Anterior cingulate cortex (tissue), 58 donors: ENCODE measurements at regions not wholly inside any gene's neighbourhood (a gene's known extent, or its start where the extent isn't known, plus 50 kb on each side); places are given as distances from the start of the nearest gene placed in this dataset.
"Not testable (repeated sequence)": the region's sequence is repeated elsewhere in the genome, so short reads cannot be mapped to it uniquely, and the experiment has no call there.

Source experiments
- DNase-seq, 58 donors: peaks; one replicate each; lab custom pipeline; 2025; lab: John Stamatoyannopoulos, UW

GRCh38 chr6:142998739-142999138 is 53.8 kb upstream of the HIVEP2 start:
- DNase-seq: not testable (repeated sequence)

DNA sequence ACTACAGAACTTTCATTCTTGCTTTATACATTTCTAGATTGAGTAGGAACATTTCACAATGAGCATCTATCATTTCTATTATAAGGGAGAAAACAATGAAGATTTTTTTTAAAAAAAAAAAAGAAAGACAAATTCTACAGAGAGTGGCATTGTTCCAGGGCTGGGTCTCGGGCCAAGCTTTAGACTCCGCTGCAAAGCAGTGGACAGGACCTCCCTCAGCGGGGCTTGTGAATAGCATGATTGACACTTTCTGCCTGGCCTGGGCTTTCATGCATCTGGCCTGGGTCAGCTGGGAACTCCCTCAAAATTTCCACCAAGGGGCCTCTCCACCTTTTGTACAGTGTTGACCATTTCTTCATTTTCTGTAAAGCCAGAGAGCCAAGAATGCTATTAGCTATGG is 55.8 kb upstream of the HIVEP2 start:
- peak in 39 of 58 donors; percentile 1 to 77 (median 35) for DNase-seq

DNA sequence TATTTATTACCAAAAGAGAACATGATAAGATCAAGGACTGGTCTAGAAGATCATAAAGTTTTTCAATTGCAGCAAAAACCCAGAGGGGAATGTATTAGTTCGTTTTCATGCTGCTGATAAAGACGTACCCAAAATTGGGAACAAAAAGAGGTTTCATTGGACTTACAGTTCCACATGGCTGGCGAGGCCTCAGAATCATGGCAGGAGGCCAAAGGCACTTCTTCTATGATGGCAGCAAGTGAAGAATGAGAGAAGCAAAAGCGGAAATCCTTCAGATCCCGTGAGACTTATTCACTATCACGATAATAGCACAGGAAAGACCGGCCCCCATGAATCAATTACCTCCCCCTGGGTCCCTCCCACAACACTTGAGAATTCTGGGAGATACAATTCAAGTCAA is 57.7 kb upstream of the HIVEP2 start:
- DNase-seq: peak in 3 of 58 donors; percentile 3 to 34 (median 6)

DNA sequence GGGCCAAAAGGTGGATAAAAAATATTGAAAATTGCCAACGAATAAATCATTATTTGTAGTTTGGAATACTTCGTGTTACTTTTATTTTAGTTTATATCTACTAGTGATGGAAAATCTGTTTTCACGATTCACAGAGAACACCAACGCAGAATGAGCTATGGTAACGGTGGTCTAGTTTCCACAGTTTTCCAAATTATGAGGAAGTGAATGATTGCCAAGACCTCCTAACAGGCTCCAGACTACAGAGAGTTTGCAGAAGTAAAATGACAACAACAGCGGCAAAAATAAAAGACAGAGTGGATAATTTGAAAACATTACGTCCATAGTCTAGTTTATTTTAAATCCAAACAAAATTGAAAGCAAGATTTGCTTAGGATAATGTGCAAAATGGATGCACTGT is 57.0 kb upstream of the AIG1 start:
- DNase-seq: no peak

GRCh38 chr6:143005816-143006215 is 54.9 kb upstream of the AIG1 start:
- DNase-seq: no peak

DNA sequence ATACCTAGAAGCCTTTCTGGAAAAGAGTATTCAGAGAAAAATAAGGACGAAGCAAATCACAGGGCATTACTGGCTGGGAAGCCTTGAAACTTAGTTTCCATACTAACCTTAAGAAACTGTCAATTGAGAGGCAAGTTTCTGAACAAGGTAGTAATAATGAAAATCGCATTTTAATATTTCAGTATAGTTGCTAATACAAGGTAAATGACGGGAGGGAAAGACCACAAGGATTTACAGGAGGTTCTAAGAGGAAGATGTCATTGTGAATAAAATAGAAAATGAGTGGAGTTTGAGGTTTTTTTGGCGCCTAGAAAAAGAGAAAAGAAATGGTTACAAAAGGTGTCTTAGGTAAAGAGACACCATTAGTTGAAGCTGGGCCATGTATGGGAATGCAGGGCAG is 53.9 kb upstream of the AIG1 start:
- no peak for DNase-seq

DNA sequence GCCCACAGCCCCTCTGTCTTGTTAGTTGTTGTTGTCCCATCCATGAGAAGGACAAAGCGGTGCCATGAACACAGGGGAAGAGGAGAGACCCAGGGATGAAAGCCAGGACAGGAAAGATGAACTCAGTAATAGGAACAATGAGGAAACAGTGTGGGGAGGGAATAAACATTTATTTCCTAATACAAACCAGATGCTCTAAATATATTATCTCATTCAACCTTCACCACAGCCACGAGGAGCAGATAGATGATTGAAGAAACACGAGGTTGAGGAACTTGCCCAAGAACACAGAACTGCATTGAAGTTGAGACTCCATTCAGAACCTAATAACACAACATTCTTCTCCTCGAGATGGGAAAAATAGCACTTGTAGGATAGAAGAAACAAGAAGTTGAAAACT is 53.0 kb upstream of the AIG1 start:
- no peak for DNase-seq

- DNase-seq: no peak
These were observed 50.8 kb upstream of the AIG1 start for GRCh38 chr6:143009851-143010250.
